Stimulated activated CD4-positive, alpha-beta T cell treated with anti-CD3 and anti-CD28 coated beads, Interleukin-1b, Interleukin-23, amount 100 ng/mL, for 24 hours (primary cell): ENCODE measurements at regions not wholly inside any gene's neighbourhood (a gene's known extent, or its start where the extent isn't known, plus 50 kb on each side); places are given as distances from the start of the nearest gene placed in this dataset.

Experiments used
- DNase-seq, 4 experiments: peaks; one replicate each; pipeline ENCODE4 v3.0.0-alpha.2; 2020; ENCODE audit warnings: low read depth in 4 of 4, low spot score in 1 of 4

GRCh38 chr4:62285026-62285425, 1084.9 kb downstream of the ADGRL3 start:
- no peak for DNase-seq

GRCh38 chr4:62279689-62280088, 1079.6 kb downstream of the ADGRL3 start:
- DNase-seq: no peak

GRCh38 chr4:62275470-62275869, 1075.3 kb downstream of the ADGRL3 start:
- DNase-seq: no peak

- DNase-seq: no peak
Observed at GRCh38 chr4:62274782-62275181, 1074.7 kb downstream of the ADGRL3 start.

- no peak for DNase-seq
Observed at GRCh38 chr4:62271107-62271506, 1071.0 kb downstream of the ADGRL3 start.

GRCh38 chr4:62269918-62270317, 1069.8 kb downstream of the ADGRL3 start:
- DNase-seq: no peak

- no peak for DNase-seq
Observed at GRCh38 chr4:62263454-62263853, 1063.3 kb downstream of the ADGRL3 start.

- no peak for DNase-seq
Observed at GRCh38 chr4:62262676-62263075, 1062.5 kb downstream of the ADGRL3 start.

- DNase-seq: no peak
Observed at GRCh38 chr4:62260254-62260653, 1060.1 kb downstream of the ADGRL3 start.

GRCh38 chr4:62256479-62256878, 1056.4 kb downstream of the ADGRL3 start:
- DNase-seq: no peak

- DNase-seq: no peak
Observed at GRCh38 chr4:62252728-62253127, 1052.6 kb downstream of the ADGRL3 start.

- DNase-seq: no peak
Observed at GRCh38 chr4:62250100-62250499, 1050.0 kb downstream of the ADGRL3 start.

- no peak for DNase-seq
Observed at GRCh38 chr4:62243895-62244294, 1043.8 kb downstream of the ADGRL3 start.

GRCh38 chr4:62235911-62236310, 1035.8 kb downstream of the ADGRL3 start:
- DNase-seq: no peak

GRCh38 chr4:62232814-62233213, 1032.7 kb downstream of the ADGRL3 start:
- no peak for DNase-seq

GRCh38 chr4:62231994-62232393, 1031.9 kb downstream of the ADGRL3 start:
- DNase-seq: no peak

GRCh38 chr4:62226082-62226481, 1026.0 kb downstream of the ADGRL3 start:
- no peak for DNase-seq

GRCh38 chr4:62222121-62222520, 1022.0 kb downstream of the ADGRL3 start:
- no peak for DNase-seq

- DNase-seq: no peak
Observed at GRCh38 chr4:62210486-62210885, 1010.4 kb downstream of the ADGRL3 start.

GRCh38 chr4:62209757-62210485, 1009.8 kb downstream of the ADGRL3 start:
- DNase-seq: no peak

- DNase-seq: no peak
Observed at GRCh38 chr4:62208921-62209320, 1008.8 kb downstream of the ADGRL3 start.

GRCh38 chr4:62204136-62204535, 1004.0 kb downstream of the ADGRL3 start:
- no peak for DNase-seq

GRCh38 chr4:62199291-62199810, 999.2 kb downstream of the ADGRL3 start:
- no peak for DNase-seq
